ENCODE measurements at regions not wholly inside any gene's neighbourhood (a gene's known extent, or its start where the extent isn't known, plus 50 kb on each side); places are given as distances from the start of the nearest gene placed in this dataset.

DNA sequence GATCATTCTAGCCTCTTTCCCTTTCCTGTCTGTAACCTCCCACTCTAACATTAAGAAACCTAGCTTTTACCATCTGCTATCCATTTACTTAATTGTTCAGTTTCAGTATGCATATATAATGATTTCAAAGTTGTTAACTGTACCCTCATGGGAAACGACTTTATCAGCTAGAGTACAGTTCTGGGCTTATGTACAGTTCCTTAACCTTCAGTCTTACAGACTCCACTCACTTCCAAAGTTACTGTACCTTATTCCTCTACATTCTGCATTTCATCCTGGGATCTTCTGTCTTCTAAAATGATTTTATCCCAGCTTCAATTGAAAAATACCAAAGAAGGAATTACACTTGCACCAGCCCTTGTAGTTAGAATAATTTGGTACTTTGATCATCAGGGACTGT, 108.7 kb upstream of the KCNE2 start:
- H3K27me3 Mint-ChIP-seq (ENCODE audit: low read depth) = no peaks in the 10 kb centered on the region
- peaks cover 22% of the 10 kb centered on the region for H3K36me3 Mint-ChIP-seq (ENCODE audit: low read depth)
- peaks cover 40% of the 10 kb centered on the region for H3K9me3 Mint-ChIP-seq
- TF ChIP-seq, protein P1, sequence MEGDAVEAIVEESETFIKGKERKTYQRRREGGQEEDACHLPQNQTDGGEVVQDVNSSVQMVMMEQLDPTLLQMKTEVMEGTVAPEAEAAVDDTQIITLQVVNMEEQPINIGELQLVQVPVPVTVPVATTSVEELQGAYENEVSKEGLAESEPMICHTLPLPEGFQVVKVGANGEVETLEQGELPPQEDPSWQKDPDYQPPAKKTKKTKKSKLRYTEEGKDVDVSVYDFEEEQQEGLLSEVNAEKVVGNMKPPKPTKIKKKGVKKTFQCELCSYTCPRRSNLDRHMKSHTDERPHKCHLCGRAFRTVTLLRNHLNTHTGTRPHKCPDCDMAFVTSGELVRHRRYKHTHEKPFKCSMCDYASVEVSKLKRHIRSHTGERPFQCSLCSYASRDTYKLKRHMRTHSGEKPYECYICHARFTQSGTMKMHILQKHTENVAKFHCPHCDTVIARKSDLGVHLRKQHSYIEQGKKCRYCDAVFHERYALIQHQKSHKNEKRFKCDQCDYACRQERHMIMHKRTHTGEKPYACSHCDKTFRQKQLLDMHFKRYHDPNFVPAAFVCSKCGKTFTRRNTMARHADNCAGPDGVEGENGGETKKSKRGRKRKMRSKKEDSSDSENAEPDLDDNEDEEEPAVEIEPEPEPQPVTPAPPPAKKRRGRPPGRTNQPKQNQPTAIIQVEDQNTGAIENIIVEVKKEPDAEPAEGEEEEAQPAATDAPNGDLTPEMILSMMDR (conservative IDR thresholded peaks at IDR 0.05) = no peak
- no peak overlapping the region for H3K4me3 Mint-ChIP-seq
- no peak overlapping the region for H3K27ac Mint-ChIP-seq (ENCODE audit: unreplicated experiment)
- DNase-seq (ENCODE audit: low read depth, low spot score) = no peak
- H3K4me1 Mint-ChIP-seq = no peaks in the 10 kb centered on the region

DNA sequence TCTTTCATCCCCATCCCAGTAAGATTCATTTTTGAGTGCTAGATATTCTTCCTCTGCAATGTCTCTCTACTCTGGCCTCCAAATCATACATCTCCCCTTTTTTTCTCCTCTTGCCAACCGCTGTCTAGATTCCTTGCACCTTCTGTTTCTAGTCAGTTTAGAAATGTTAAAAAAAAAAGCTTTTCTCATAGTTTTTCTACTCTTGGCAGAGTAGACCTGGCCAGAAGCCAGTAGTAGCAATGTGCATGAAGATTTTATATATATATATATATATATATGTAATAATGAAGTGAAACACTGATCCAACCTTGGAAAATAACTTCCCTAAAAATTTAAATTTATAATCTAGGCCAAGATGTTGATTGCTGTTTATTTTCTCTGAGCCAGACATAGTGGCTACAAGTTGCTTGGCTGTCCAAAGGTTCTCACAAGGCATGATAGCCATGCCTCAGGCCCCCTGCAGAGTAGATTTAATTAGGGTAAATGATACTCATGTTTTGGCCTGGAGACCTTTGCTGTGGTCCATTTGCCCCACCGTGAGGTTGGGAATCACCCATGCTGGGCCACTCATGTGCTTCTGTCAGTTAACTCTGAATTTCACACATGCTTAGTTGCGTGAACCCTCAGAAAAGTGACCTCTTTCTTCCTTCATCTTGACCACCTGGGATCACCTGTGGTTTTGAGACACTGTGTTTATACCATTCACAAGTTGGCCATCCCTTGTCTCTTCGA, 103.4 kb upstream of the KCNE2 start:
- H3K27ac Mint-ChIP-seq (ENCODE audit: unreplicated experiment) = no peak overlapping the region
- H3K27me3 Mint-ChIP-seq (ENCODE audit: low read depth) = no peaks in the 10 kb centered on the region
- H3K4me1 Mint-ChIP-seq = no peaks in the 10 kb centered on the region
- peaks cover 14% of the 10 kb centered on the region for H3K9me3 Mint-ChIP-seq
- peaks cover 17% of the 10 kb centered on the region for H3K36me3 Mint-ChIP-seq (ENCODE audit: low read depth)
- H3K4me3 Mint-ChIP-seq = no peak overlapping the region
- no peak for DNase-seq (ENCODE audit: low read depth, low spot score)
- TF ChIP-seq, protein P1 (conservative IDR thresholded peaks at IDR 0.05) = no peak

DNA sequence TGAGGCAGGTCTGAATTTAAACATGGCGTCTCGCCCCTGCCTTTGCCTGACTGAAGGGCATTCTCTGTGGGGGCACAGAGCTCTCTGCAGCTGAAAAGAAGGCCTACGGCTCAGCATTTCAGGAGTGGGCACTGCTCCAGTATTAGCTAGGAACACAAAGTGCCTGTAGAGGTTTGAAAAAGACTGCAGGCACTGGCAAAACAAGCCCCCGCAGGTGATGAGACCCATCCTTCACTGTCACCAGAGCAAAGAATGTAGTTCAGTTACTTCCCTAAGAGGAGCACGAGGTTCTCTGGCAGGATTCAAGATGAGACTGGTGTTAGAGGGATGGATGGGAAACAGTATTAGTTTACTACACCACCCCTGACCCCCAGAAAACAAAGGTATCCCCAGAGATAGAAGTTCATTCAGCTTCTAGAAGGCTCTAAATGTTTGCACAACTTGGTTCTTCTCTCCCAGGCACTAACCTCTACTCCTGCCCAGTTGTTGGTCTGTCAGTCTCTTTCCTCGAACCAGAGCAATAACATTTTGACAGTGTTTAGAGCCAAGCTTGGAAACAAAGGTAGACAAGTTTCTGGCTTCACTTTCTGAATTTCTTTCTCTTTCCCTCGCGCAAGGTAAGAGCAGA, 101.9 kb upstream of the KCNE2 start:
- Mint-ChIP-seq H3K27me3 (ENCODE audit: low read depth) (no peaks in the 10 kb centered on the region), H3K4me3 (no peak overlapping the region), H3K36me3 (ENCODE audit: low read depth) (peaks cover 14% of the 10 kb centered on the region), H3K4me1 (no peaks in the 10 kb centered on the region), H3K9me3 (peaks cover 12% of the 10 kb centered on the region), H3K27ac (ENCODE audit: unreplicated experiment) (no peak overlapping the region)
- TF ChIP-seq, protein P1 (conservative IDR thresholded peaks at IDR 0.05) = no peak
- no peak for DNase-seq (ENCODE audit: low read depth, low spot score)

DNA sequence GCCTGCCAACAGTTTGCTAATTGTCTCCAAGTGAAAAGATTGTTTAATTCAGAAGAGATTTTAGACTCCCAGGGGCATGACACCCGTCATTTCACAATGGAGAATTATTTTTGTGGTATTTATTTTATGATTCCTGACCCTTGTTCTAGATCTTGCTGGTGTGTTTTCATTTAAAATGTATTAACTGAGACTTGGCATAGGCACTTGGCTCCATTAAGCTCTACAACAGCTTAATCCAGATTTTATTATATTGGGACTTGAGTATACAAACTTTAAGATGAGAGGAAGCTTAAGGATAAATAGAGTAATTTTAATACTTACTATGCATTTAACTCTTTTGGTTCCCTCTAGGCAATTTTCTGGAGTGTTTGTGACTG, 101.3 kb upstream of the KCNE2 start:
- H3K36me3 Mint-ChIP-seq (ENCODE audit: low read depth) = peaks cover 11% of the 10 kb centered on the region
- DNase-seq (ENCODE audit: low read depth, low spot score) = no peak
- no peaks in the 10 kb centered on the region for H3K4me1 Mint-ChIP-seq
- no peak overlapping the region for H3K27ac Mint-ChIP-seq (ENCODE audit: unreplicated experiment)
- TF ChIP-seq, protein P1 (conservative IDR thresholded peaks at IDR 0.05) = no peak
- H3K9me3 Mint-ChIP-seq = peaks cover 12% of the 10 kb centered on the region
- H3K27me3 Mint-ChIP-seq (ENCODE audit: low read depth) = no peaks in the 10 kb centered on the region
- no peak overlapping the region for H3K4me3 Mint-ChIP-seq

DNA sequence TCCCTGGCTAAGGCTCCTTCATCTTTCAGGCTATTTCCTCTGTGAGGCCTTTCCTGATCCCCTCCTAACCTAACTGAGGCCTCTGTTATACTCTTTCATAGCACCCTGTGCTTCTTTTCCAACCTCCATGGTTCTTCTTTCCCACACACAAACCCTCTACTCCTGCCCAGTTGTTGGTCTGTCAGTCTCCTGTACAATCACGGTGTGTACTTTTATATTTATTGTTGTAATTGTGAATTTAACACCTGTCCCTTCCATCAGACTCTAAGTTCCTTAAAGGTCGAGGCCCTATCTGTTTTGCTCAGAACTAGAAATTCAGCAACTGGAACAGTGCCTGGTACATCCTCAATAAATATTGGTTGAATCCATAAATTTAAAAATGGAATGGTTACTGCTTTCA, 100.2 kb upstream of the KCNE2 start:
- TF ChIP-seq, protein P1 (conservative IDR thresholded peaks at IDR 0.05) = no peak
- H3K4me3 Mint-ChIP-seq = no peak overlapping the region
- H3K36me3 Mint-ChIP-seq (ENCODE audit: low read depth) = peaks cover 11% of the 10 kb centered on the region
- DNase-seq (ENCODE audit: low read depth, low spot score) = no peak
- no peak overlapping the region for H3K27ac Mint-ChIP-seq (ENCODE audit: unreplicated experiment)
- no peaks in the 10 kb centered on the region for H3K4me1 Mint-ChIP-seq
- no peaks in the 10 kb centered on the region for H3K27me3 Mint-ChIP-seq (ENCODE audit: low read depth)
- H3K9me3 Mint-ChIP-seq = peaks cover 8% of the 10 kb centered on the region

All from neural crest cell (in vitro differentiated cells).